Keratinocyte (primary cell): ENCODE measurements at regions not wholly inside any gene's neighbourhood (a gene's known extent, or its start where the extent isn't known, plus 50 kb on each side); places are given as distances from the start of the nearest gene placed in this dataset.

Source experiments
- DNase-seq: peaks from one replicate; pipeline ENCODE4 v3.0.0-alpha.2; 2011; ENCODE audit warnings: low read depth, missing footprints, low spot score
- FAIRE-seq: peaks from 2 replicates; lab custom pipeline; 2011; peaks lifted over from hg19 to GRCh38; lab: Jason Lieb, UNC
- H2AFZ ChIP-seq: 2 replicates; pipeline ENCODE4 v1.6.0; 2012; ENCODE audit warnings: low read length, control low read depth, inconsistent platforms; ENCODE audit not compliant: control insufficient read depth
- H3K27ac ChIP-seq: 2 replicates; pipeline ENCODE4 v1.5.1; 2011; ENCODE audit warnings: low read length; ENCODE audit not compliant: control insufficient read depth, insufficient read depth
- H3K27me3 ChIP-seq: 3 replicates; pipeline ENCODE4 v1.6.0; 2011; ENCODE audit warnings: low read length; ENCODE audit not compliant: control insufficient read depth, insufficient read depth; ENCODE audit errors: extremely low read depth
- H3K36me3 ChIP-seq, 2 experiments: 2 replicates in 1 of 2; 3 replicates in 1 of 2; pipeline ENCODE4 v1.5.1; 2011; ENCODE audit warnings: low read length in 2 of 2, mild to moderate bottlenecking in 1 of 2; ENCODE audit not compliant: control insufficient read depth in 2 of 2, insufficient read depth in 2 of 2; ENCODE audit errors: extremely low read depth in 1 of 2
- H3K4me1 ChIP-seq: 3 replicates; pipeline ENCODE4 v1.5.1; 2011; ENCODE audit warnings: low read length; ENCODE audit not compliant: control insufficient read depth, insufficient read depth; ENCODE audit errors: extremely low read depth
- H3K4me2 ChIP-seq: 3 replicates; pipeline ENCODE4 v1.6.0; 2011; ENCODE audit warnings: low read depth, low read length; ENCODE audit not compliant: control insufficient read depth, insufficient read depth; ENCODE audit errors: extremely low read depth
- H3K4me3 ChIP-seq, 3 experiments: fragments of 200-600 bp in 1 of 3; sonication (generic) in 1 of 3; 2 replicates in 2 of 3; 3 replicates in 1 of 3; pipeline ENCODE4 v1.5.1; 2011 to 2016; ENCODE audit warnings: low read length in 3 of 3, mild to moderate bottlenecking in 3 of 3, control low read depth in 2 of 3, inconsistent platforms in 1 of 3, low read depth in 1 of 3, mixed read lengths in 1 of 3, mixed run types in 1 of 3, moderate library complexity in 1 of 3; ENCODE audit not compliant: control insufficient read depth in 2 of 3, insufficient read depth in 2 of 3; ENCODE audit errors: extremely low read depth in 1 of 3
- H3K79me2 ChIP-seq: 2 replicates; pipeline ENCODE4 v1.6.0; 2012; ENCODE audit warnings: low read length; ENCODE audit not compliant: control insufficient read depth, insufficient read depth
- H3K9ac ChIP-seq: 3 replicates; pipeline ENCODE4 v1.6.0; 2011; ENCODE audit warnings: low read length; ENCODE audit not compliant: control insufficient read depth, insufficient read depth; ENCODE audit errors: extremely low read depth
- H3K9me1 ChIP-seq: 3 replicates; pipeline ENCODE4 v1.6.0; 2011; ENCODE audit warnings: low read length; ENCODE audit not compliant: control insufficient read depth, insufficient read depth; ENCODE audit errors: extremely low read depth
- H3K9me3 ChIP-seq: 2 replicates; pipeline ENCODE4 v1.5.1; 2012; ENCODE audit warnings: low read depth, low read length; ENCODE audit not compliant: control insufficient read depth
- H4K20me1 ChIP-seq: 3 replicates; pipeline ENCODE4 v1.6.0; 2011; ENCODE audit warnings: low read length; ENCODE audit not compliant: control insufficient read depth, insufficient read depth; ENCODE audit errors: extremely low read depth
- EZH2 ChIP-seq: IDR thresholded peaks from one replicate; pipeline ENCODE4 v1.6.1; 2012; ENCODE audit warnings: inconsistent platforms, mild to moderate bottlenecking, low read length, moderate library complexity
- dilution Hi-C: fragments of 300-500 bp; cut with MboI; formaldehyde crosslinking; loops from one replicate; pipeline ENCODE4 v1.7.0; 2020; ENCODE audit warnings: low sequenced_read_pairs; ENCODE audit not compliant: extremely low pct_ligation_motif_present
- TF ChIP-seq, protein P1 (sequence below), 3 experiments: IDR thresholded peaks in 1 of 3; conservative IDR thresholded peaks in 1 of 3; optimal IDR thresholded peaks in 1 of 3; 2 replicates in 2 of 3; 3 replicates in 1 of 3; pipeline versions ENCODE3 to v1.5.1; 2011; ENCODE audit warnings: low read length in 3 of 3, mild to moderate bottlenecking in 3 of 3, moderate library complexity in 2 of 3, control low read depth in 1 of 3, inconsistent platforms in 1 of 3; ENCODE audit not compliant: insufficient read depth in 2 of 3; ENCODE audit errors: extremely low read depth in 1 of 3

DNA sequence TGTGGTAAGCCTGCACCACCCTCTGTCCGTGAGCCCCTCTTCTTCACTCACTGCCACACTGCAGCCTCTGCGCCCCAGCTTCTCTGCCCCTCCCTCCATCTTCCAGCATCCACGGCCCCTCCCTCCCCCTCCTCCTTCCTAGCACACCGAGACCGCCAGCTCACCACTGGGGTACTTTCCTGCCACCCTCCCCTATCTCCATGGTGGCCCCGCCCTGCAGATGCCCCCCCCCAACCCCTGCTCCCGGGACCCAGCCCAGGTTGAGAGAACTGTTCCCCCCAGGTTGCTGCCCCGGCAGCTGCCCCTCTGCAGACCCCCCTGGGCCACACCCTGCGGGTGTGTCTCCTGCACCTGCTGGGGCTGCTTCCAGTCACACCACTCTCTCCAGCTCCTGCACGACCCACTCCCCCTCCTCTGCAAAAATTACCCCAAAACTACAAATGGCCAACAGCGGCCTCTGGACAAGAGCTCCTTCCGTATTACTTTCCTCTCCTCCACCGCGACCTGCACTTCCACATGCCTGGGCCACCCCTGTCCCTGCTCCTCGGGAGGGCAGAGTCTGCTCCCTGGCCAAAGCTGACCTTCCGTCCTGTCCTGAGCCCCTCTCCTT lies 209.2 kb upstream of the PPP2R2D start:
- no peak overlapping the region for H3K4me2 ChIP-seq
- peaks cover 16% of the 10 kb centered on the region for H3K9me3 ChIP-seq
- DNase-seq, result no peak
- TF ChIP-seq, protein P1, sequence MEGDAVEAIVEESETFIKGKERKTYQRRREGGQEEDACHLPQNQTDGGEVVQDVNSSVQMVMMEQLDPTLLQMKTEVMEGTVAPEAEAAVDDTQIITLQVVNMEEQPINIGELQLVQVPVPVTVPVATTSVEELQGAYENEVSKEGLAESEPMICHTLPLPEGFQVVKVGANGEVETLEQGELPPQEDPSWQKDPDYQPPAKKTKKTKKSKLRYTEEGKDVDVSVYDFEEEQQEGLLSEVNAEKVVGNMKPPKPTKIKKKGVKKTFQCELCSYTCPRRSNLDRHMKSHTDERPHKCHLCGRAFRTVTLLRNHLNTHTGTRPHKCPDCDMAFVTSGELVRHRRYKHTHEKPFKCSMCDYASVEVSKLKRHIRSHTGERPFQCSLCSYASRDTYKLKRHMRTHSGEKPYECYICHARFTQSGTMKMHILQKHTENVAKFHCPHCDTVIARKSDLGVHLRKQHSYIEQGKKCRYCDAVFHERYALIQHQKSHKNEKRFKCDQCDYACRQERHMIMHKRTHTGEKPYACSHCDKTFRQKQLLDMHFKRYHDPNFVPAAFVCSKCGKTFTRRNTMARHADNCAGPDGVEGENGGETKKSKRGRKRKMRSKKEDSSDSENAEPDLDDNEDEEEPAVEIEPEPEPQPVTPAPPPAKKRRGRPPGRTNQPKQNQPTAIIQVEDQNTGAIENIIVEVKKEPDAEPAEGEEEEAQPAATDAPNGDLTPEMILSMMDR (optimal IDR thresholded peaks at IDR 0.05 in 1 of 3, IDR thresholded peaks at IDR 0.05 in 1 of 3, conservative IDR thresholded peaks at IDR 0.05 in 1 of 3; ENCODE audit: extremely low read depth in 1 of 3, insufficient read depth in 2 of 3, low read length in 3 of 3), result no peak
- no peak overlapping the region for H3K27ac ChIP-seq
- no peak overlapping the region for H3K9ac ChIP-seq
- H2AFZ ChIP-seq, result no peak overlapping the region
- no peak overlapping the region for H3K4me3 ChIP-seq
- H3K79me2 ChIP-seq, result no peaks in the 10 kb centered on the region
- no peaks in the 10 kb centered on the region for H3K27me3 ChIP-seq
- no peaks in the 10 kb centered on the region for H4K20me1 ChIP-seq
- H3K4me1 ChIP-seq, result no peaks in the 10 kb centered on the region
- dilution Hi-C loops, result no loop called here
- H3K9me1 ChIP-seq, result no peaks in the 10 kb centered on the region
- no peaks in the 10 kb centered on the region for H3K36me3 ChIP-seq
- FAIRE-seq, result no peak

DNA sequence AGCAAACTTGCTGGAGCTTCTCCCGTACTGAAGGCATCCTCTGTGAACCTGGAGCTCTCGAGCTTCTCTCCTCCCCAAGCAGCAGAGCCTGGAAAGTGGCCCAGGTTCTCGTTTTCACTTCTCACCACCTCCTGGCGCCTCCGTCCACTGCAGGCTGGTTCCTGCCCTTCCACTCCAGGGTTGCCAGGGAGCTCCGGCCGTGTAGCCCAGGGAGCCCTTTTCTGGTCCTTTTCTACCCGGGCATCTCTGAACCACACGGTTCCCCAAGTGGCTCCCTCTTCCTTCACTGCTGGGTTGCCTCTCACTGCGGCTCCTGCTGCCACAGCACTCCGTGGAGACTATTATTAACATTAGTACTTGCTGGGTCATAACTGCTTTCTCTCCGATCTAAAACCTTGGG lies 208.6 kb upstream of the PPP2R2D start:
- no peak overlapping the region for H3K4me3 ChIP-seq
- dilution Hi-C loops, result no loop called here
- no peak for FAIRE-seq
- H3K27me3 ChIP-seq, result no peaks in the 10 kb centered on the region
- H3K4me2 ChIP-seq, result no peak overlapping the region
- peaks cover 16% of the 10 kb centered on the region for H3K9me3 ChIP-seq
- no peak overlapping the region for H2AFZ ChIP-seq
- no peaks in the 10 kb centered on the region for H3K9me1 ChIP-seq
- no peaks in the 10 kb centered on the region for H3K4me1 ChIP-seq
- TF ChIP-seq EZH2, result no peak
- TF ChIP-seq, protein P1 (optimal IDR thresholded peaks at IDR 0.05 in 1 of 3, IDR thresholded peaks at IDR 0.05 in 1 of 3, conservative IDR thresholded peaks at IDR 0.05 in 1 of 3; ENCODE audit: extremely low read depth in 1 of 3, insufficient read depth in 2 of 3, low read length in 3 of 3), result no peak
- H3K27ac ChIP-seq, result no peak overlapping the region
- no peaks in the 10 kb centered on the region for H4K20me1 ChIP-seq
- no peaks in the 10 kb centered on the region for H3K36me3 ChIP-seq
- DNase-seq, result no peak
- no peaks in the 10 kb centered on the region for H3K79me2 ChIP-seq
- no peak overlapping the region for H3K9ac ChIP-seq
